ENCODE measurements at regions not wholly inside any gene's neighbourhood (a gene's known extent, or its start where the extent isn't known, plus 50 kb on each side); places are given as distances from the start of the nearest gene placed in this dataset.

DNA sequence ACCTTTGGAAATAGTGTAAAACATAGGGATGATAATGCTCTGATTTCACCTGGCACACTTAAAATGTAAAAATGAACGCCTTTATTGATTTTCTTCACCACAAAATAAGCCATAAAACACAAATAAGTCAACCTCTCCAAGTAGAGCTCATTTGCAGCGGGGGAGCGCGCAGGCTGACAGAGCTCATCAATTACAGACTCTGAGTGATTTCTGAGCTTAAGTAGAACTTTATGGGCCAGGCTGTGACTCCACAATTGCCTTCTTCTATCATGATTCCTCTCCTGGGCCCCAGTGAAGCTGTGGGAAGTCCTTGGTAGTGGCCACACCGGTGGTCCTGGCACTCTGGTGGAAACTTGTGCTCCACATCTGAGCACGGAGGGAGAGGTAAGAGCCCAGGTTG, 789.0 kb upstream of the RAB6C start (continued):
- TF ChIP-seq TAF1 (conservative IDR thresholded peaks at IDR 0.05) (no peak), HNF4G (IDR thresholded peaks at IDR 0.05) (no peak), RAD21 (IDR thresholded peaks at IDR 0.05) (no peak)

DNA sequence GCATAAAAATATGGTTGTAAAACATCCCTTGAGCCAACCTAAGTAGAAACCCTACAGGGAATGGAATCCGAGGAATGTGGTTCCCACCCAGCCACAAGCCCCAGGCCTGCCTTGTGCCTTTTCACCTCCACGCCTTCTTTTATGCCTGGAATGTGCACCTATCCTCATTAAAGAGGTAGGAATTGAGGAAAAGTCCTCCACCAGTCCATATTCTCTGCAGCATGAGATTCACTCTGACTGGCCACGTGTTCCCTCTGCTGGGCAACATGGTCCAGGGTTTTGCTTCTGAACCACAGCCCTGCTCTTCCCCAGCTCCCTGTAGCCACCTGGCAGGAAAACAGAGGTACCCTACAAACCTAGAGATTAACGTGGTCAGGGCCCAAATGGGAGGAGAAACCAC, 787.9 kb upstream of the RAB6C start:
- 52% methylated on average over 4 of the region's 4 CpGs for WGBS
- TF ChIP-seq NR2F2 (IDR thresholded peaks at IDR 0.05) (no peak), RAD21 (IDR thresholded peaks at IDR 0.05) (no peak)
- TF ChIP-seq, protein P1, sequence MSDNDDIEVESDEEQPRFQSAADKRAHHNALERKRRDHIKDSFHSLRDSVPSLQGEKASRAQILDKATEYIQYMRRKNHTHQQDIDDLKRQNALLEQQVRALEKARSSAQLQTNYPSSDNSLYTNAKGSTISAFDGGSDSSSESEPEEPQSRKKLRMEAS (IDR thresholded peaks at IDR 0.05) = no peak
- Histone ChIP-seq H3K36me3 (ENCODE audit: control insufficient read depth in 4 of 4, insufficient read depth in 3 of 4, low read depth in 1 of 4, low read length in 3 of 4) (no peaks in the 10 kb centered on the region), H3K4me3 (ENCODE audit: low read depth in 1 of 3, low read length in 3 of 3) (no peak overlapping the region), H3K27me3 (ENCODE audit: control insufficient read depth in 4 of 4, insufficient read depth in 4 of 4, low read length in 3 of 4) (peaks cover 0 to 8% (median 0%) of the 10 kb centered on the region in 4 donors), H3K4me1 (ENCODE audit: control insufficient read depth in 4 of 4, insufficient read depth in 4 of 4, low read length in 3 of 4) (no peaks in the 10 kb centered on the region), H3K27ac (ENCODE audit: low read depth in 1 of 2, low read length in 2 of 2) (no peak overlapping the region), H3K9me3 (ENCODE audit: control insufficient read depth in 4 of 4, low read length in 3 of 4) (no peaks in the 10 kb centered on the region), H3K9ac (ENCODE audit: low read depth in 1 of 2, low read length in 2 of 2) (no peak overlapping the region)
- no peak for DNase-seq (ENCODE audit: low spot score)

DNA sequence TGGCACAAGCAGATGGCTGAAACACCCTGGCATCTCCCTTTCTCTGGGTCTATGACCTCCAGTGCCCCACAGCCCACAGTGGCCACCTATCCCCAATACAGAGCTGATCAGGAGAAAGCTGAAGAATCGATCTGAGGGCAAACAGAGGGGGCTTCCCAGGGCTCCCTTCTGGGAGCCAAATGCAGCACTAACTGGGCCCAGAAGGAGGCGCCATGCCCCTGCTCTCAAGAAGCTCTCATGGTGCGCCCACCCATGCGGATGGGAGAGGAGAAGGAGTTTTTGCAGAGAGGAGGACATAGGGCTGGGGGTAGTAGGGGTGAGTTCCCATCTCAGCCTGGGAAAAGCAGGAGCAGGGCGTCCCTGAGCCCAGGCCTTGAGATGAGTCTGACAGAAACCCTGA, 787.3 kb upstream of the RAB6C start:
- no peak for DNase-seq (ENCODE audit: low spot score)
- Histone ChIP-seq H3K4me3 (ENCODE audit: low read depth in 1 of 3, low read length in 3 of 3) (no peak overlapping the region), H3K36me3 (ENCODE audit: control insufficient read depth in 4 of 4, insufficient read depth in 3 of 4, low read depth in 1 of 4, low read length in 3 of 4) (no peaks in the 10 kb centered on the region), H3K27me3 (ENCODE audit: control insufficient read depth in 4 of 4, insufficient read depth in 4 of 4, low read length in 3 of 4) (peaks cover 0 to 8% (median 0%) of the 10 kb centered on the region in 4 donors), H3K9ac (ENCODE audit: low read depth in 1 of 2, low read length in 2 of 2) (no peak overlapping the region), H3K27ac (ENCODE audit: low read depth in 1 of 2, low read length in 2 of 2) (no peak overlapping the region), H3K9me3 (ENCODE audit: control insufficient read depth in 4 of 4, low read length in 3 of 4) (no peaks in the 10 kb centered on the region), H3K4me1 (ENCODE audit: control insufficient read depth in 4 of 4, insufficient read depth in 4 of 4, low read length in 3 of 4) (no peaks in the 10 kb centered on the region)
- 88% methylated on average over 5 of the region's 5 CpGs for WGBS
- TF ChIP-seq FOXA2 (IDR thresholded peaks at IDR 0.05) (no peak), GABPA (IDR thresholded peaks at IDR 0.05 in 1 of 2, conservative IDR thresholded peaks at IDR 0.05 in 1 of 2) (no peak), TAF1 (conservative IDR thresholded peaks at IDR 0.05) (no peak), EGR1 (IDR thresholded peaks at IDR 0.05; ENCODE audit: low read depth in 2 of 2) (no peak), NR2F2 (IDR thresholded peaks at IDR 0.05) (no peak), JUND (IDR thresholded peaks at IDR 0.05) (no peak), RXRA (IDR thresholded peaks at IDR 0.05) (no peak), SP1 (IDR thresholded peaks at IDR 0.05) (no peak), HNF4A (conservative IDR thresholded peaks at IDR 0.05) (no peak), YY1 (IDR thresholded peaks at IDR 0.05) (no peak)
- TF ChIP-seq, protein P2, sequence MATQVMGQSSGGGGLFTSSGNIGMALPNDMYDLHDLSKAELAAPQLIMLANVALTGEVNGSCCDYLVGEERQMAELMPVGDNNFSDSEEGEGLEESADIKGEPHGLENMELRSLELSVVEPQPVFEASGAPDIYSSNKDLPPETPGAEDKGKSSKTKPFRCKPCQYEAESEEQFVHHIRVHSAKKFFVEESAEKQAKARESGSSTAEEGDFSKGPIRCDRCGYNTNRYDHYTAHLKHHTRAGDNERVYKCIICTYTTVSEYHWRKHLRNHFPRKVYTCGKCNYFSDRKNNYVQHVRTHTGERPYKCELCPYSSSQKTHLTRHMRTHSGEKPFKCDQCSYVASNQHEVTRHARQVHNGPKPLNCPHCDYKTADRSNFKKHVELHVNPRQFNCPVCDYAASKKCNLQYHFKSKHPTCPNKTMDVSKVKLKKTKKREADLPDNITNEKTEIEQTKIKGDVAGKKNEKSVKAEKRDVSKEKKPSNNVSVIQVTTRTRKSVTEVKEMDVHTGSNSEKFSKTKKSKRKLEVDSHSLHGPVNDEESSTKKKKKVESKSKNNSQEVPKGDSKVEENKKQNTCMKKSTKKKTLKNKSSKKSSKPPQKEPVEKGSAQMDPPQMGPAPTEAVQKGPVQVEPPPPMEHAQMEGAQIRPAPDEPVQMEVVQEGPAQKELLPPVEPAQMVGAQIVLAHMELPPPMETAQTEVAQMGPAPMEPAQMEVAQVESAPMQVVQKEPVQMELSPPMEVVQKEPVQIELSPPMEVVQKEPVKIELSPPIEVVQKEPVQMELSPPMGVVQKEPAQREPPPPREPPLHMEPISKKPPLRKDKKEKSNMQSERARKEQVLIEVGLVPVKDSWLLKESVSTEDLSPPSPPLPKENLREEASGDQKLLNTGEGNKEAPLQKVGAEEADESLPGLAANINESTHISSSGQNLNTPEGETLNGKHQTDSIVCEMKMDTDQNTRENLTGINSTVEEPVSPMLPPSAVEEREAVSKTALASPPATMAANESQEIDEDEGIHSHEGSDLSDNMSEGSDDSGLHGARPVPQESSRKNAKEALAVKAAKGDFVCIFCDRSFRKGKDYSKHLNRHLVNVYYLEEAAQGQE (IDR thresholded peaks at IDR 0.05) = no peak
- TF ChIP-seq, protein P3, sequence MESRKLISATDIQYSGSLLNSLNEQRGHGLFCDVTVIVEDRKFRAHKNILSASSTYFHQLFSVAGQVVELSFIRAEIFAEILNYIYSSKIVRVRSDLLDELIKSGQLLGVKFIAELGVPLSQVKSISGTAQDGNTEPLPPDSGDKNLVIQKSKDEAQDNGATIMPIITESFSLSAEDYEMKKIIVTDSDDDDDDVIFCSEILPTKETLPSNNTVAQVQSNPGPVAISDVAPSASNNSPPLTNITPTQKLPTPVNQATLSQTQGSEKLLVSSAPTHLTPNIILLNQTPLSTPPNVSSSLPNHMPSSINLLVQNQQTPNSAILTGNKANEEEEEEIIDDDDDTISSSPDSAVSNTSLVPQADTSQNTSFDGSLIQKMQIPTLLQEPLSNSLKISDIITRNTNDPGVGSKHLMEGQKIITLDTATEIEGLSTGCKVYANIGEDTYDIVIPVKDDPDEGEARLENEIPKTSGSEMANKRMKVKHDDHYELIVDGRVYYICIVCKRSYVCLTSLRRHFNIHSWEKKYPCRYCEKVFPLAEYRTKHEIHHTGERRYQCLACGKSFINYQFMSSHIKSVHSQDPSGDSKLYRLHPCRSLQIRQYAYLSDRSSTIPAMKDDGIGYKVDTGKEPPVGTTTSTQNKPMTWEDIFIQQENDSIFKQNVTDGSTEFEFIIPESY (IDR thresholded peaks at IDR 0.05) = no peak
- TF ChIP-seq, protein P4, sequence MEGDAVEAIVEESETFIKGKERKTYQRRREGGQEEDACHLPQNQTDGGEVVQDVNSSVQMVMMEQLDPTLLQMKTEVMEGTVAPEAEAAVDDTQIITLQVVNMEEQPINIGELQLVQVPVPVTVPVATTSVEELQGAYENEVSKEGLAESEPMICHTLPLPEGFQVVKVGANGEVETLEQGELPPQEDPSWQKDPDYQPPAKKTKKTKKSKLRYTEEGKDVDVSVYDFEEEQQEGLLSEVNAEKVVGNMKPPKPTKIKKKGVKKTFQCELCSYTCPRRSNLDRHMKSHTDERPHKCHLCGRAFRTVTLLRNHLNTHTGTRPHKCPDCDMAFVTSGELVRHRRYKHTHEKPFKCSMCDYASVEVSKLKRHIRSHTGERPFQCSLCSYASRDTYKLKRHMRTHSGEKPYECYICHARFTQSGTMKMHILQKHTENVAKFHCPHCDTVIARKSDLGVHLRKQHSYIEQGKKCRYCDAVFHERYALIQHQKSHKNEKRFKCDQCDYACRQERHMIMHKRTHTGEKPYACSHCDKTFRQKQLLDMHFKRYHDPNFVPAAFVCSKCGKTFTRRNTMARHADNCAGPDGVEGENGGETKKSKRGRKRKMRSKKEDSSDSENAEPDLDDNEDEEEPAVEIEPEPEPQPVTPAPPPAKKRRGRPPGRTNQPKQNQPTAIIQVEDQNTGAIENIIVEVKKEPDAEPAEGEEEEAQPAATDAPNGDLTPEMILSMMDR (IDR thresholded peaks at IDR 0.05; ENCODE audit: low read depth, low read length, missing input control) = no peak
- TF ChIP-seq, protein P5, sequence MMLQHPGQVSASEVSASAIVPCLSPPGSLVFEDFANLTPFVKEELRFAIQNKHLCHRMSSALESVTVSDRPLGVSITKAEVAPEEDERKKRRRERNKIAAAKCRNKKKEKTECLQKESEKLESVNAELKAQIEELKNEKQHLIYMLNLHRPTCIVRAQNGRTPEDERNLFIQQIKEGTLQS (IDR thresholded peaks at IDR 0.05) = no peak

Data from liver (tissue), 8 donors.